ENCODE measurements at regions not wholly inside any gene's neighbourhood (a gene's known extent, or its start where the extent isn't known, plus 50 kb on each side); places are given as distances from the start of the nearest gene placed in this dataset.

DNA sequence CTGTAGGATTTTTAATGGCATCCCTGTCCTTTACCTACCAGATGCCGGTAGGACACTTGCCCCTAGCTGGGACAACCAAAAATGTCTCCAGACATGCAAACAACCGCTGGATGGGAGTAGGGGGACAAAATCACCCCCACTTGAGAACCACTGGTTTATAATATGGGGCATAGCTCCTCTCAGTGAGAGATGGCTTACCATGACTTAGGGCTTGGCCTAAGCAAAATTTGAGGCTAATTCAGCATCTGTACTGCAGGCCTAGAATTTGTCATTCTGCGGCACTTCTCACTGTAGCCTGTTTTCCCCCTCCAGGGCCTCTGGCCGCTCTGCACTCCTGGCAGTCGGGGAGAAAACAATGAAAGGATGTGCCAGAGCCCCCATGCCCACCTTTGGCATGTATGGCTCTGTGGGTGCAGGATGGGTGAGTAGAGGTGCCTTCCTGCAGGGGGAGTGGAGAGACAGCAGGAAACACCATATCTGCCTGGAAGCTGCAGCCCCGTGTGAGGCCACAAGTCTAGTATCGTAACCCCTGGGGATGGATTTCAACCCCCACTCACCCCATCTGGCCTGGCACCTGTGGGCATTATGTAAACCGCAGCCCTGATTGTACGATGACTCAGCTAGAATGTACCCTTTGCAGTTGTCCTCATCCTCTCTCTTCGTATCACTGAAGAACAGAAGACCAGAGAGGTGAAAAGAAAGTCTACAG, 268.1 kb downstream of the SOX9 start:
- H3K4me2 ChIP-seq (ENCODE audit: insufficient read depth, low read length): no peak overlapping the region
- DNase-seq (ENCODE audit: low read depth, low spot score): no peak
- H4K20me1 ChIP-seq (replicated peaks; ENCODE audit: control insufficient read depth, extremely low read depth, insufficient read depth, low read length): no peaks in the 10 kb centered on the region
- intact Hi-C loops (cut with micrococcal nuclease): no loop called here
- no peak overlapping the region for H3K27ac ChIP-seq (ENCODE audit: insufficient read depth, low read depth, low read length)
- no peaks in the 10 kb centered on the region for H3K79me2 ChIP-seq (ENCODE audit: control insufficient read depth, insufficient read depth, low read length)
- H3K4me1 ChIP-seq (ENCODE audit: control insufficient read depth, extremely low read depth, insufficient read depth, low read length): peaks cover 9% of the 10 kb centered on the region
- dilution Hi-C loops (cut with MboI; ENCODE audit: extremely low pct_ligation_motif_present, low sequenced_read_pairs): no loop called here
- H3K36me3 ChIP-seq (ENCODE audit: control insufficient read depth in 2 of 2, extremely low read depth in 1 of 2, insufficient read depth in 2 of 2, low read length in 2 of 2): no peaks in the 10 kb centered on the region
- TF ChIP-seq FOS (IDR thresholded peaks at IDR 0.05; ENCODE audit: borderline replicate concordance, insufficient read depth, low read length) (no peak), GATA2 (IDR thresholded peaks at IDR 0.05; ENCODE audit: insufficient read depth, insufficient read length, low read depth, low read length) (no peak), JUN (IDR thresholded peaks at IDR 0.05; ENCODE audit: borderline replicate concordance, insufficient read depth, insufficient read length, low read depth) (no peak), MYC (IDR thresholded peaks at IDR 0.05; ENCODE audit: low read depth, low read length) (no peak), POLR2AphosphoS5 (IDR thresholded peaks at IDR 0.05; ENCODE audit: insufficient read depth, low read depth, low read length) (no peak), POLR2A (IDR thresholded peaks at IDR 0.05; ENCODE audit: low read depth, low read length) (no peak), EZH2 (IDR thresholded peaks at IDR 0.05; ENCODE audit: borderline replicate concordance, low read depth, low read length, severe bottlenecking) (no peak)
- TF ChIP-seq, protein P1, sequence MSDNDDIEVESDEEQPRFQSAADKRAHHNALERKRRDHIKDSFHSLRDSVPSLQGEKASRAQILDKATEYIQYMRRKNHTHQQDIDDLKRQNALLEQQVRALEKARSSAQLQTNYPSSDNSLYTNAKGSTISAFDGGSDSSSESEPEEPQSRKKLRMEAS (IDR thresholded peaks at IDR 0.05; ENCODE audit: insufficient read depth, insufficient read length): no peak
- BruUV-seq (replicated peaks): no TSS peak
- H2AFZ ChIP-seq (ENCODE audit: low read depth, low read length): no peak overlapping the region
- H3K9me3 ChIP-seq (replicated peaks; ENCODE audit: control insufficient read depth, insufficient read depth, low read length): no peaks in the 10 kb centered on the region
- POLR2A ChIA-PET: no interaction called here
- CTCF ChIA-PET: no interaction called here
- no peak overlapping the region for H3K4me3 ChIP-seq (replicated peaks in 1 of 3; ENCODE audit: insufficient read depth in 1 of 3, low read depth in 1 of 3, low read length in 3 of 3)
- no peak for FAIRE-seq
- H3K9me1 ChIP-seq (replicated peaks; ENCODE audit: control insufficient read depth, extremely low read depth, insufficient read depth, low read length): no peaks in the 10 kb centered on the region
- H3K27me3 ChIP-seq (ENCODE audit: control insufficient read depth in 2 of 2, insufficient read depth in 2 of 2, low read length in 2 of 2): no peaks in the 10 kb centered on the region
- no peak overlapping the region for H3K9ac ChIP-seq (replicated peaks; ENCODE audit: extremely low read depth, insufficient read depth, low read length)
